CD4-positive, alpha-beta T cell treated with Interleukin-6 for 4 hours (primary cell): ENCODE measurements at regions not wholly inside any gene's neighbourhood (a gene's known extent, or its start where the extent isn't known, plus 50 kb on each side); places are given as distances from the start of the nearest gene placed in this dataset.
"Not testable (repeated sequence)": the region's sequence is repeated elsewhere in the genome, so short reads cannot be mapped to it uniquely, and the experiment has no call there.

Experiments used
- DNase-seq: peaks from one replicate; pipeline ENCODE4 v3.0.0-alpha.2; 2020; ENCODE audit warnings: mixed read lengths

- DNase-seq = no peak
These were observed 100.8 kb upstream of the LYZL2 start for GRCh38 chr10:30730306-30730705.

GRCh38 chr10:30728766-30729165 is 99.2 kb upstream of the LYZL2 start:
- no peak for DNase-seq

- DNase-seq = no peak
These were observed 98.6 kb upstream of the LYZL2 start for GRCh38 chr10:30728127-30728526.

- DNase-seq = no peak
These were observed 98.0 kb upstream of the LYZL2 start for GRCh38 chr10:30727524-30727923.

- peak; percentile 85 for DNase-seq
These were observed 97.3 kb upstream of the LYZL2 start for GRCh38 chr10:30726783-30727414.

GRCh38 chr10:30725661-30726060 is 96.1 kb upstream of the LYZL2 start:
- DNase-seq = no peak

GRCh38 chr10:30724296-30724695 is 94.7 kb upstream of the LYZL2 start:
- DNase-seq = no peak

GRCh38 chr10:30722956-30723620 is 93.5 kb upstream of the LYZL2 start:
- no peak for DNase-seq

GRCh38 chr10:30719832-30720231 is 90.3 kb upstream of the LYZL2 start:
- DNase-seq = no peak

GRCh38 chr10:30709700-30710358 is 80.3 kb upstream of the LYZL2 start:
- DNase-seq = no peak

- DNase-seq = no peak
These were observed 79.7 kb upstream of the LYZL2 start for GRCh38 chr10:30709229-30709628.

GRCh38 chr10:30708234-30708633 is 78.7 kb upstream of the LYZL2 start:
- no peak for DNase-seq

- DNase-seq = not testable (repeated sequence)
These were observed 76.6 kb upstream of the LYZL2 start for GRCh38 chr10:30706189-30706588.

GRCh38 chr10:30705625-30706149 is 76.1 kb upstream of the LYZL2 start:
- DNase-seq = peak; percentile 37

GRCh38 chr10:30705101-30705624 is 75.6 kb upstream of the LYZL2 start:
- peak; percentile 60 for DNase-seq

- DNase-seq = peak; percentile 70
These were observed 75.1 kb upstream of the LYZL2 start for GRCh38 chr10:30704601-30705100.

- peak; percentile 31 for DNase-seq
These were observed 74.6 kb upstream of the LYZL2 start for GRCh38 chr10:30704026-30704600.

GRCh38 chr10:30703446-30703845 is 73.9 kb upstream of the LYZL2 start:
- DNase-seq = not testable (repeated sequence)

GRCh38 chr10:30702860-30703259 is 73.3 kb upstream of the LYZL2 start:
- DNase-seq = no peak

- DNase-seq = peak; percentile 76
These were observed 72.1 kb upstream of the LYZL2 start for GRCh38 chr10:30701451-30702173.

- DNase-seq = no peak
These were observed 68.3 kb upstream of the LYZL2 start for GRCh38 chr10:30697806-30698205.

GRCh38 chr10:30697221-30697620 is 67.7 kb upstream of the LYZL2 start:
- DNase-seq = peak; percentile 53
